K562 (cell line): ENCODE measurements at regions not wholly inside any gene's neighbourhood (a gene's known extent, or its start where the extent isn't known, plus 50 kb on each side); places are given as distances from the start of the nearest gene placed in this dataset.

ENCODE experiments used
- ATAC-seq: fragments of 200-7000 bp; cut with Tn5 transposase; 3 replicates; pipeline ENCODE4 v1.9.1; 2020; ENCODE audit warnings: moderate library complexity
- BruUV-seq: library from RNA; stranded (reverse); fragments of 400-500 nt; replicated peaks from 2 replicates; lab custom pipeline; 2021; lab: Mats Ljungman, UMichigan
- CTCF ChIA-PET: fragments of 300-600 bp; formaldehyde crosslinking; extraction: SDS; loops from one replicate; lab custom pipeline; 2021; ENCODE audit warnings: low intra/inter-chr PET ratio; lab: Yijun Ruan, JAX
- POLR2A ChIA-PET: fragments of 300-600, 350-650 bp; sonication (Branson Sonifier 250); formaldehyde crosslinking; extraction: SDS; loops from one replicate; lab custom pipeline; 2021; ENCODE audit warnings: antibody characterized with exemption, inconsistent platforms; lab: Yijun Ruan, JAX
- DNase-seq, 4 experiments: peaks; one replicate each; pipeline versions ENCODE4 v3.0.0 to v3.0.0-alpha.2; 2011 to 2018; ENCODE audit warnings: low spot score in 3 of 4, mixed read lengths in 3 of 4; ENCODE audit errors: extremely low read depth in 1 of 4
- FAIRE-seq: peaks from 2 replicates; lab custom pipeline; 2011; peaks lifted over from hg19 to GRCh38; lab: Jason Lieb, UNC
- H2AFZ ChIP-seq: 2 replicates; pipeline ENCODE4 v1.6.0; 2011; ENCODE audit warnings: low read depth, low read length, control low read depth, inconsistent platforms
- H3K27ac ChIP-seq: fragments of 200-600 bp; 3 replicates; pipeline ENCODE4 v1.8.0; 2011; ENCODE audit warnings: low read depth, mild to moderate bottlenecking, control low read depth, inconsistent platforms, low read length, moderate library complexity, mixed read lengths; ENCODE audit errors: extremely low read depth
- H3K27me3 ChIP-seq, 2 experiments: fragments of 300-600 bp in 1 of 2; 2 replicates in 1 of 2; 3 replicates in 1 of 2; pipeline versions ENCODE4 v1.6.0 to v1.8.0; 2011; ENCODE audit warnings: inconsistent platforms in 2 of 2, low read length in 2 of 2, mild to moderate bottlenecking in 1 of 2, mixed read lengths in 1 of 2, moderate library complexity in 1 of 2; ENCODE audit not compliant: control insufficient read depth in 2 of 2, insufficient read depth in 2 of 2
- H3K36me3 ChIP-seq: fragments of 300-600 bp; 3 replicates; pipeline ENCODE4 v1.8.0; 2011; ENCODE audit warnings: mild to moderate bottlenecking, low read length, inconsistent platforms; ENCODE audit not compliant: control insufficient read depth, insufficient read depth
- H3K4me1 ChIP-seq, 2 experiments: fragments of 200-600 bp in 1 of 2; replicated peaks in 1 of 2; 2 replicates in 1 of 2; 3 replicates in 1 of 2; pipeline versions ENCODE4 v1.5.1 to v1.8.0; 2011; ENCODE audit warnings: inconsistent platforms in 2 of 2, low read length in 2 of 2, mild to moderate bottlenecking in 1 of 2, mixed read lengths in 1 of 2, moderate library complexity in 1 of 2; ENCODE audit not compliant: control insufficient read depth in 2 of 2, insufficient read depth in 2 of 2
- H3K4me2 ChIP-seq: 2 replicates; pipeline ENCODE4 v1.6.1; 2011; ENCODE audit warnings: low read length, control low read depth, inconsistent platforms, mixed read lengths; ENCODE audit not compliant: insufficient read depth
- H3K4me3 ChIP-seq: fragments of 200-600 bp; sonication (generic), shearing (Covaris generic); 2 replicates; pipeline ENCODE4 v1.5.1; 2016; ENCODE audit warnings: control low read depth, inconsistent platforms
- H3K79me2 ChIP-seq: fragments of 200-600 bp; 3 replicates; pipeline ENCODE4 v1.8.0; 2011; ENCODE audit warnings: low read length, inconsistent platforms; ENCODE audit not compliant: control insufficient read depth, insufficient read depth
- H3K9ac ChIP-seq, 2 experiments: 2 replicates each; pipeline versions ENCODE4 v1.6.0 to v1.6.1; 2011; ENCODE audit warnings: low read depth in 2 of 2, low read length in 2 of 2, control low read depth in 1 of 2, inconsistent platforms in 1 of 2, mild to moderate bottlenecking in 1 of 2, mixed read lengths in 1 of 2; ENCODE audit not compliant: insufficient read depth in 1 of 2
- H3K9me1 ChIP-seq: one replicate; pipeline ENCODE4 v1.6.0; 2011; ENCODE audit warnings: inconsistent platforms, mild to moderate bottlenecking, low read length, moderate library complexity; ENCODE audit not compliant: control insufficient read depth, insufficient read depth
- H3K9me3 ChIP-seq: replicated peaks from 2 replicates; pipeline ENCODE4 v1.5.1; 2011; ENCODE audit warnings: low read depth, low read length, inconsistent platforms; ENCODE audit not compliant: control insufficient read depth, insufficient read depth
- H4K20me1 ChIP-seq: replicated peaks from 2 replicates; pipeline ENCODE4 v1.6.1; 2011; ENCODE audit warnings: low read length, inconsistent platforms, mixed read lengths; ENCODE audit not compliant: control insufficient read depth, insufficient read depth
- ATF7 ChIP-seq: fragments of 450-650 bp; IDR thresholded peaks from 2 replicates; pipeline ENCODE4 v1.7.1; 2014; ENCODE audit warnings: mild to moderate bottlenecking, moderate library complexity
- FOXA1 ChIP-seq: fragments of 450-650 bp; IDR thresholded peaks from 2 replicates; pipeline ENCODE4 v1.6.1; 2016; ENCODE audit warnings: mild to moderate bottlenecking, borderline replicate concordance
- NR1H2 ChIP-seq: sonication (generic); formaldehyde crosslinking; IDR thresholded peaks from 2 replicates; pipeline ENCODE4 v1.4.0; 2020; ENCODE audit warnings: mild to moderate bottlenecking, missing genetic modification reagents
- PKNOX1 ChIP-seq: fragments of 450-650 bp; IDR thresholded peaks from 2 replicates; pipeline ENCODE4 v1.6.1; 2016
- PTTG1 ChIP-seq: fragments of 450-650 bp; IDR thresholded peaks from 2 replicates; pipeline ENCODE4 v1.6.1; 2016; ENCODE audit warnings: low read depth, mild to moderate bottlenecking, missing genetic modification characterization, missing compliant biosample characterization
- WHSC1 ChIP-seq: IDR thresholded peaks from one replicate; pipeline ENCODE4 v1.6.1; 2012; ENCODE audit warnings: low read length, control low read depth, inconsistent platforms
- ZBED1 ChIP-seq: IDR thresholded peaks from 2 replicates; pipeline ENCODE4 v1.6.1; 2014
- ZNF217 ChIP-seq: sonication (generic); formaldehyde crosslinking; IDR thresholded peaks from 2 replicates; pipeline ENCODE4 v1.8.0; 2022; ENCODE audit warnings: mild to moderate bottlenecking, missing genetic modification reagents
- ZNF324 ChIP-seq: fragments of 250-450 bp; sonication (Bioruptor Pico); IDR thresholded peaks from 2 replicates; pipeline ENCODE4 v1.4.0; 2020; ENCODE audit warnings: mild to moderate bottlenecking
- WGBS: fragments of 100-300 bp; shearing (Covaris generic); methylation state at CpG from one replicate; pipeline ENCODE4 v1.1.6; 2016; ENCODE audit warnings: low coverage, mixed read lengths; ENCODE audit not compliant: insufficient coverage; ENCODE audit errors: missing lambda C conversion rate; 5-methylcytosine and 5-hydroxymethylcytosine counted together
- in situ Hi-C: fragments of 300-500 bp; cut with MboI; formaldehyde crosslinking; loops from 4 replicates; pipeline ENCODE4 v1.15.0; 2018; ENCODE audit warnings: inconsistent platforms, mixed read lengths
- intact Hi-C: fragments of 100-400 bp; cut with micrococcal nuclease; formaldehyde crosslinking; loops from 2 replicates; pipeline ENCODE4 v1.14.2; 2022

- H3K27ac ChIP-seq: no peak overlapping the region
- no peak for FAIRE-seq
- H3K9me1 ChIP-seq: no peaks in the 10 kb centered on the region
- POLR2A ChIA-PET: no interaction called here
- no peak overlapping the region for H3K4me3 ChIP-seq
- no peaks in the 10 kb centered on the region for H3K27me3 ChIP-seq
- CTCF ChIA-PET: no interaction called here
- TF ChIP-seq FOXA1: no peak
- no peak for TF ChIP-seq ATF7
- no peak for TF ChIP-seq ZBED1
- no peak for TF ChIP-seq NR1H2 (CRISPR knock-in tag)
- no peak for TF ChIP-seq PKNOX1
- TF ChIP-seq ZNF324: no peak
- TF ChIP-seq ZNF217 (CRISPR knock-in tag): no peak
- TF ChIP-seq PTTG1 (tag): no peak
- no peak for TF ChIP-seq WHSC1
- no peaks in the 10 kb centered on the region for H3K36me3 ChIP-seq
- H4K20me1 ChIP-seq: no peaks in the 10 kb centered on the region
- no peak overlapping the region for H2AFZ ChIP-seq
- no TSS peak for BruUV-seq
- in situ Hi-C loops: no loop called here
- H3K9me3 ChIP-seq: no peaks in the 10 kb centered on the region
- no peaks in the 10 kb centered on the region for H3K79me2 ChIP-seq
- H3K9ac ChIP-seq: no peak overlapping the region
- no peaks in the 10 kb centered on the region for H3K4me1 ChIP-seq
- H3K4me2 ChIP-seq: no peak overlapping the region
- intact Hi-C loops: no loop called here
- ATAC-seq: no peak
- WGBS: 0% methylated on average over 5 of the region's 5 CpGs
- DNase-seq: no peak
Observed at GRCh38 chr4:156459584-156459983, 505.9 kb upstream of the CTSO start.
